SK-N-MC (cell line): ENCODE measurements at regions not wholly inside any gene's neighbourhood (a gene's known extent, or its start where the extent isn't known, plus 50 kb on each side); places are given as distances from the start of the nearest gene placed in this dataset.

ENCODE experiments used
- DNase-seq: peaks from one replicate; pipeline ENCODE4 v3.0.0-alpha.2; 2011; ENCODE audit warnings: low read depth, low spot score
- H3K27ac ChIP-seq: fragments of 200-600 bp; sonication (generic); 2 replicates; pipeline ENCODE4 v1.5.1; 2016; ENCODE audit warnings: mixed run types
- H3K36me3 ChIP-seq: fragments of 200-600 bp; sonication (generic); 2 replicates; pipeline ENCODE4 v1.6.1; 2017; ENCODE audit warnings: antibody characterized with exemption, low read length, mixed read lengths; ENCODE audit not compliant: insufficient read depth
- H3K4me3 ChIP-seq: fragments of 200-600 bp; sonication (generic); 2 replicates; pipeline ENCODE4 v1.5.1; 2016
- H3K9ac ChIP-seq: fragments of 200-600 bp; sonication (generic); 2 replicates; pipeline ENCODE4 v1.8.0; 2017; ENCODE audit warnings: mixed run types, mixed read lengths; ENCODE audit not compliant: insufficient read length
- H3K9me3 ChIP-seq: fragments of 200-600 bp; sonication (generic); 2 replicates; pipeline ENCODE4 v1.6.1; 2017; ENCODE audit warnings: low read depth, mild to moderate bottlenecking, antibody characterized with exemption, low read length, moderate library complexity, mixed read lengths
- EZH2 ChIP-seq: fragments of 200-600 bp; sonication (generic); IDR thresholded peaks from one replicate; pipeline ENCODE4 v1.6.1; 2017; ENCODE audit warnings: antibody characterized with exemption
- FOXP2 ChIP-seq: optimal IDR thresholded peaks from 2 replicates; pipeline ENCODE3; 2011; ENCODE audit warnings: mild to moderate bottlenecking, moderate library complexity; ENCODE audit not compliant: insufficient read depth; ENCODE audit errors: extremely low read length, control extremely low read depth
- POLR2AphosphoS5 ChIP-seq: IDR thresholded peaks from 2 replicates; pipeline ENCODE4 v1.6.1; 2012; ENCODE audit warnings: mild to moderate bottlenecking, low read depth, low read length, borderline replicate concordance

DNA sequence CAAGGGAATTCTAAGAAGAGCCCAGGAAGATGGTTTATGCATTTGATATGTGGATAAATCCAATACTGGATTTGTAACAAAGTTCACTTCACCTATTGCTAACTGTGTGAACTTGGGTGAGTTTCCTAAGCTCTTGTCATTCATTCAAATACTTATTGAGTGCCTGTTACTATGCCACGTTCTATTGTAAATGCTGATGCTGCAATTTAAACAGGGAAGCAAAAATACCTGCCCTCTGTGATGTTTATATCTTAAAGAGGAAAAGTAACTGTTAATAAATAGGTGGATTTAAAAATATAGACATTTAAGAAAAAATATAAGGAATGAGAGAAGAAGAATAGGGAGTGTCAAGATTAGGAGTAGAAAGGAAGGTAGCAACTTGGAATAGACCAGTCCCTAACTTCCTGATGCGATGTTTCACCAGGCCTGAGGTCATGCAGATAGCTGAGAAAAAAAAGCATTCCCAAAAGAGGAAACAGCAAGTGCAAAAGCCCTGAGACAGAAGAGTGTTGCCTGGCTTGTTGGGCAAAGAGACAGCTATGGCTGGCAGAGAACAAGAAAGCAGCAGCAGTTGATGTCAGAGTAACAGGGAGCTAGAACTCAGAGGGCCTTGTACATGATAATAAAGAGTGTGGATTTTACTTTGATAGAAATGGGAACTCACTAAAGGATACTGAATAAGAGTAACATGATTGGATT, 54.3 kb upstream of the TCF21 start:
- TF ChIP-seq POLR2AphosphoS5 = no peak
- Histone ChIP-seq H3K36me3 (no peaks in the 10 kb centered on the region), H3K4me3 (no peak overlapping the region), H3K27ac (no peak overlapping the region), H3K9me3 (no peaks in the 10 kb centered on the region), H3K9ac (no peak overlapping the region)
- no peak for DNase-seq

DNA sequence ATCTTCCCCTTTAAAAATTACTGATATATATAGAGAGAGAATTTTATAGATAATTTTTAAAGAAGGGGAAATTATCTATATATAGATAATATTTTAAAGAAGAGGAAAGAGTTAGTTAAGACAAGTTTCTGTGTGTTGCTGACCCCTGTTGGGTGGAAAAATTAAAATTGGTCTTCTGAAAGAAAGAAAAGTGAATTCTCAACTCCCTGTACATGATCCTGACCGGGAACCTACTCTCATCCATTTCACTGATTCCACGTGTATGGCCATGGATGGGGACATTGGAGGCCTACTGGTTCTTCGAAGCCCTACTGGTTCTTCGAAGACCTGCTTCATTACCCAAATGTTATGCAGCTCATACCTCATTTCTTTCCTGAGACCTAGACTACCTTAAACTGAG, 53.0 kb upstream of the TCF21 start:
- H3K9ac ChIP-seq = no peak overlapping the region
- no peak overlapping the region for H3K4me3 ChIP-seq
- H3K36me3 ChIP-seq = no peaks in the 10 kb centered on the region
- no peak overlapping the region for H3K27ac ChIP-seq
- no peak for DNase-seq
- TF ChIP-seq EZH2 (no peak), FOXP2 (no peak), POLR2AphosphoS5 (no peak)
- H3K9me3 ChIP-seq = no peaks in the 10 kb centered on the region

GRCh38 chr6:133837801-133838349, 51.0 kb upstream of the TCF21 start:
- H3K9me3 ChIP-seq = no peaks in the 10 kb centered on the region
- no peak overlapping the region for H3K27ac ChIP-seq
- TF ChIP-seq POLR2AphosphoS5 (no peak), EZH2 (no peak), FOXP2 (no peak)
- H3K36me3 ChIP-seq = no peaks in the 10 kb centered on the region
- H3K4me3 ChIP-seq = peak overlapping the region; percentile 77
- no peak overlapping the region for H3K9ac ChIP-seq
- no peak for DNase-seq
